ENCODE measurements at regions not wholly inside any gene's neighbourhood (a gene's known extent, or its start where the extent isn't known, plus 50 kb on each side); places are given as distances from the start of the nearest gene placed in this dataset.
A peak's percentile ranks its signal among the peaks of the same experiment; 100 is the strongest.

DNA sequence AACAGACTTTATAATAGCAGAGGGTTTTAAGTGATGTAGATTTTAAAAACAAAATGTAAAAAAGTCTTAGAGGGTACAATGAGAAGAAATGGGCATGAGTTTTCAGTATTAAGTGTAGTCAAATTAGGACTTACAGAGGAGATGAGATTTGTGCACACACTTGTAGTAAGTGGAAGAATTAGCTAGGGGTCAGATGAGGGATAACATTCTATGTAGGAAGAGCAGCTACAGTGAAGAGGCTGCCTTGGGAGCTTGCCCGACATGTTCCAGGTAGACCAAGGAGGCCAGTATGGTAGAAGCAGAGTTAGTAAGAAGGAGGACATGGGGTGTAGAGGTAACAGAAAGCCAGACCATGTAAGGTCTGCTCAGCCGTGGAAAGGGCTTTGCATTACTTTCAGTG lies 189.2 kb upstream of the DSEL start:
- Histone ChIP-seq H3F3A (ENCODE audit: low read depth) (no peaks in the 10 kb centered on the region), H3K4me2 (ENCODE audit: low read depth, low read length, poor library complexity, severe bottlenecking) (no peak overlapping the region), H3K4me3 (ENCODE audit: low read length, poor library complexity, severe bottlenecking) (no peak overlapping the region), H4K20me1 (ENCODE audit: insufficient read depth, low read length, poor library complexity, severe bottlenecking) (no peaks in the 10 kb centered on the region), H3K9ac (ENCODE audit: low read depth, low read length, poor library complexity, severe bottlenecking) (no peak overlapping the region), H3K36me3 (ENCODE audit: insufficient read depth, low read length) (no peaks in the 10 kb centered on the region), H3K9me3 (ENCODE audit: insufficient read depth, low read depth, low read length) (no peaks in the 10 kb centered on the region), H3K4me1 (ENCODE audit: insufficient read depth, low read length, poor library complexity, severe bottlenecking) (no peaks in the 10 kb centered on the region), H3K9me2 (replicated peaks; ENCODE audit: low read depth, low read length) (no peaks in the 10 kb centered on the region), H3K27me3 (ENCODE audit: insufficient read depth, low read length, poor library complexity, severe bottlenecking) (no peaks in the 10 kb centered on the region), H3K79me2 (ENCODE audit: insufficient read depth, low read length) (no peaks in the 10 kb centered on the region), H2AFZ (ENCODE audit: low read length) (no peak overlapping the region)
- no peak for TF ChIP-seq EZH2phosphoT487 (IDR thresholded peaks at IDR 0.05; ENCODE audit: borderline replicate concordance)
- TF ChIP-seq, protein P1, sequence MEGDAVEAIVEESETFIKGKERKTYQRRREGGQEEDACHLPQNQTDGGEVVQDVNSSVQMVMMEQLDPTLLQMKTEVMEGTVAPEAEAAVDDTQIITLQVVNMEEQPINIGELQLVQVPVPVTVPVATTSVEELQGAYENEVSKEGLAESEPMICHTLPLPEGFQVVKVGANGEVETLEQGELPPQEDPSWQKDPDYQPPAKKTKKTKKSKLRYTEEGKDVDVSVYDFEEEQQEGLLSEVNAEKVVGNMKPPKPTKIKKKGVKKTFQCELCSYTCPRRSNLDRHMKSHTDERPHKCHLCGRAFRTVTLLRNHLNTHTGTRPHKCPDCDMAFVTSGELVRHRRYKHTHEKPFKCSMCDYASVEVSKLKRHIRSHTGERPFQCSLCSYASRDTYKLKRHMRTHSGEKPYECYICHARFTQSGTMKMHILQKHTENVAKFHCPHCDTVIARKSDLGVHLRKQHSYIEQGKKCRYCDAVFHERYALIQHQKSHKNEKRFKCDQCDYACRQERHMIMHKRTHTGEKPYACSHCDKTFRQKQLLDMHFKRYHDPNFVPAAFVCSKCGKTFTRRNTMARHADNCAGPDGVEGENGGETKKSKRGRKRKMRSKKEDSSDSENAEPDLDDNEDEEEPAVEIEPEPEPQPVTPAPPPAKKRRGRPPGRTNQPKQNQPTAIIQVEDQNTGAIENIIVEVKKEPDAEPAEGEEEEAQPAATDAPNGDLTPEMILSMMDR (conservative IDR thresholded peaks at IDR 0.05; ENCODE audit: low read length) = peak; percentile 45

DNA sequence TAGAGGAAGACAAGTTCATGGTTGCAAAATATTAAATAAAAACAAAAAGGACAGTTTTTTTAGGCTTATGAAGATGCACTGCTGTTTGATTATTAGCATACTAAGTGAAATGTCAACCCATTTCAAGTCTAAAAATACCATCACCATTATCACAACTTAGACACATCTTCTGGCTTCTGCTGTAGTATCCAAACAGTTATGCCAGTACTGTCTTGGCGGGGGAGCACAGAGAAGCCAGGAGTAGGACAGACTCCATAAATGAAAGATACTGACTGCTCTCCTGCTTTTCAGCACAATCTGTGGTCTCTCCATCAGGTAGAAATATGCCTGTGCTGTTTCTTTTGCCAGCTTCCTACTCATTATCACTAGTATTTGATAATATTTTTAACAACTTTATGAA lies 179.2 kb upstream of the DSEL start:
- Histone ChIP-seq H3K4me2 (ENCODE audit: low read depth, low read length, poor library complexity, severe bottlenecking) (no peak overlapping the region), H2AFZ (ENCODE audit: low read length) (no peak overlapping the region), H3K79me2 (ENCODE audit: insufficient read depth, low read length) (no peaks in the 10 kb centered on the region), H3K9me2 (replicated peaks; ENCODE audit: low read depth, low read length) (no peaks in the 10 kb centered on the region), H4K20me1 (ENCODE audit: insufficient read depth, low read length, poor library complexity, severe bottlenecking) (no peaks in the 10 kb centered on the region), H3K4me3 (ENCODE audit: low read length, poor library complexity, severe bottlenecking) (no peak overlapping the region), H3F3A (ENCODE audit: low read depth) (no peaks in the 10 kb centered on the region), H3K36me3 (ENCODE audit: insufficient read depth, low read length) (no peaks in the 10 kb centered on the region), H3K27me3 (ENCODE audit: insufficient read depth, low read length, poor library complexity, severe bottlenecking) (no peaks in the 10 kb centered on the region), H3K9me3 (ENCODE audit: insufficient read depth, low read depth, low read length) (no peaks in the 10 kb centered on the region), H3K4me1 (ENCODE audit: insufficient read depth, low read length, poor library complexity, severe bottlenecking) (no peaks in the 10 kb centered on the region), H3K9ac (ENCODE audit: low read depth, low read length, poor library complexity, severe bottlenecking) (no peak overlapping the region)
- TF ChIP-seq, protein P1 (conservative IDR thresholded peaks at IDR 0.05; ENCODE audit: low read length) = no peak
- TF ChIP-seq EZH2phosphoT487 (IDR thresholded peaks at IDR 0.05; ENCODE audit: borderline replicate concordance) = no peak

DNA sequence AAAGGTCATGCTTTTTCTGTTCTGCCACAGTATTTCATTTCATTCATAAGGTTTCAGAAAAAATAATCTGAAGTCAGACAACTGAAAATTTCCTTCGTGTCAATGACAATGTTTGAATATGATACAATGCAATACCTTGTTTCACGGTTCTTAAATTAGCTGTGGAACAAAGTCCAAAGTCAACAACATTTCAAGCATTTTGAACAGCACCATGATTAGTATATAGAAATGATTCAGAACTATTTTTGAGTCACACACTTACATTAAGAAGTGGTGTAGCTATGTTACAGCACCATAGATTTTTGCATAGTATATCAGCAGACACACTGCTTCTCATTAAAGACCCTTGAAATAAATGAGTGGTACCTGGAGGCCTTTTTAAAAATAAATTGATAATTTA lies 178.3 kb upstream of the DSEL start:
- Histone ChIP-seq H3K9ac (ENCODE audit: low read depth, low read length, poor library complexity, severe bottlenecking) (no peak overlapping the region), H4K20me1 (ENCODE audit: insufficient read depth, low read length, poor library complexity, severe bottlenecking) (no peaks in the 10 kb centered on the region), H2AFZ (ENCODE audit: low read length) (no peak overlapping the region), H3K9me2 (replicated peaks; ENCODE audit: low read depth, low read length) (no peaks in the 10 kb centered on the region), H3K4me1 (ENCODE audit: insufficient read depth, low read length, poor library complexity, severe bottlenecking) (no peaks in the 10 kb centered on the region), H3K27me3 (ENCODE audit: insufficient read depth, low read length, poor library complexity, severe bottlenecking) (no peaks in the 10 kb centered on the region), H3K79me2 (ENCODE audit: insufficient read depth, low read length) (no peaks in the 10 kb centered on the region), H3K4me3 (ENCODE audit: low read length, poor library complexity, severe bottlenecking) (no peak overlapping the region), H3F3A (ENCODE audit: low read depth) (no peaks in the 10 kb centered on the region), H3K9me3 (ENCODE audit: insufficient read depth, low read depth, low read length) (no peaks in the 10 kb centered on the region), H3K4me2 (ENCODE audit: low read depth, low read length, poor library complexity, severe bottlenecking) (no peak overlapping the region), H3K36me3 (ENCODE audit: insufficient read depth, low read length) (no peaks in the 10 kb centered on the region)
- TF ChIP-seq, protein P1 (conservative IDR thresholded peaks at IDR 0.05; ENCODE audit: low read length) = no peak
- no peak for TF ChIP-seq EZH2phosphoT487 (IDR thresholded peaks at IDR 0.05; ENCODE audit: borderline replicate concordance)
